HG03135 (cell line): ENCODE measurements at regions not wholly inside any gene's neighbourhood (a gene's known extent, or its start where the extent isn't known, plus 50 kb on each side); places are given as distances from the start of the nearest gene placed in this dataset.
A peak's percentile ranks its signal among the peaks of the same experiment; 100 is the strongest.

Source experiments
- ATAC-seq: cut with Tn5 transposase; IDR thresholded peaks from one replicate; pipeline ENCODE4 v1.9.1; 2021; ENCODE audit warnings: mild to moderate bottlenecking, moderate library complexity; ENCODE audit not compliant: unreplicated experiment

GRCh38 chr3:148333091-148333490 is 364.6 kb upstream of the AGTR1 start:
- ATAC-seq, result no peak

GRCh38 chr3:148335612-148336011 is 362.1 kb upstream of the AGTR1 start:
- ATAC-seq, result no peak

GRCh38 chr3:148343416-148343815 is 354.3 kb upstream of the AGTR1 start:
- no peak for ATAC-seq

- no peak for ATAC-seq
Observed at GRCh38 chr3:148344521-148344920, 353.2 kb upstream of the AGTR1 start.

GRCh38 chr3:148360051-148360450 is 337.7 kb upstream of the AGTR1 start:
- no peak for ATAC-seq

GRCh38 chr3:148366743-148367410 is 330.8 kb upstream of the AGTR1 start:
- ATAC-seq, result no peak

GRCh38 chr3:148367756-148368155 is 329.9 kb upstream of the AGTR1 start:
- no peak for ATAC-seq

- no peak for ATAC-seq
Observed at GRCh38 chr3:148369381-148369780, 328.3 kb upstream of the AGTR1 start.

- no peak for ATAC-seq
Observed at GRCh38 chr3:148372206-148372875, 325.4 kb upstream of the AGTR1 start.

- ATAC-seq, result no peak
Observed at GRCh38 chr3:148373961-148374360, 323.7 kb upstream of the AGTR1 start.

GRCh38 chr3:148379763-148380382 is 317.8 kb upstream of the AGTR1 start:
- peak; percentile 87 for ATAC-seq

- ATAC-seq, result no peak
Observed at GRCh38 chr3:148381051-148381450, 316.7 kb upstream of the AGTR1 start.

GRCh38 chr3:148389916-148390315 is 307.8 kb upstream of the AGTR1 start:
- ATAC-seq, result no peak

- no peak for ATAC-seq
Observed at GRCh38 chr3:148395821-148396220, 301.9 kb upstream of the AGTR1 start.

- ATAC-seq, result no peak
Observed at GRCh38 chr3:148400754-148401153, 296.9 kb upstream of the AGTR1 start.

- no peak for ATAC-seq
Observed at GRCh38 chr3:148408667-148409066, 289.0 kb upstream of the AGTR1 start.

GRCh38 chr3:148420242-148420641 is 277.5 kb upstream of the AGTR1 start:
- no peak for ATAC-seq

- no peak for ATAC-seq
Observed at GRCh38 chr3:148428862-148429605, 268.7 kb upstream of the AGTR1 start.

GRCh38 chr3:148433665-148434064 is 264.0 kb upstream of the AGTR1 start:
- ATAC-seq, result no peak

GRCh38 chr3:148435534-148435933 is 262.2 kb upstream of the AGTR1 start:
- no peak for ATAC-seq

GRCh38 chr3:148439254-148439822 is 258.4 kb upstream of the AGTR1 start:
- ATAC-seq, result no peak
